Activated naive CD4-positive, alpha-beta T cell treated with anti-CD3 and anti-CD28 coated beads, Interleukin-2, amount 10 ng/mL, durations not matched to agents 7 days and 5 days (primary cell): ENCODE measurements at regions not wholly inside any gene's neighbourhood (a gene's known extent, or its start where the extent isn't known, plus 50 kb on each side); places are given as distances from the start of the nearest gene placed in this dataset.

ENCODE experiments used
- CTCF ChIA-PET: fragments of 350-600 bp; sonication (Branson Sonifier 250); formaldehyde crosslinking; loops from one replicate; lab custom pipeline; 2021; ENCODE audit warnings: antibody characterized with exemption; lab: Charles Lee
- DNase-seq: peaks from one replicate; pipeline ENCODE4 v3.0.0-alpha.2; 2020
- H3K27ac Mint-ChIP-seq: one replicate; pipeline ENCODE4 v1.8.0; 2021; ENCODE audit warnings: mild to moderate bottlenecking, moderate library complexity, mixed read lengths
- H3K27me3 Mint-ChIP-seq: one replicate; pipeline ENCODE4 v1.8.0; 2021; ENCODE audit warnings: mild to moderate bottlenecking, mixed read lengths
- H3K36me3 Mint-ChIP-seq: one replicate; pipeline ENCODE4 v1.8.0; 2021; ENCODE audit warnings: mixed read lengths
- H3K4me1 Mint-ChIP-seq: one replicate; pipeline ENCODE4 v1.8.0; 2021; ENCODE audit warnings: mixed read lengths
- H3K4me3 Mint-ChIP-seq: one replicate; pipeline ENCODE4 v1.8.0; 2021; ENCODE audit warnings: mild to moderate bottlenecking, moderate library complexity, mixed read lengths
- H3K9me3 Mint-ChIP-seq: one replicate; pipeline ENCODE4 v1.8.0; 2021; ENCODE audit warnings: mixed read lengths

DNA sequence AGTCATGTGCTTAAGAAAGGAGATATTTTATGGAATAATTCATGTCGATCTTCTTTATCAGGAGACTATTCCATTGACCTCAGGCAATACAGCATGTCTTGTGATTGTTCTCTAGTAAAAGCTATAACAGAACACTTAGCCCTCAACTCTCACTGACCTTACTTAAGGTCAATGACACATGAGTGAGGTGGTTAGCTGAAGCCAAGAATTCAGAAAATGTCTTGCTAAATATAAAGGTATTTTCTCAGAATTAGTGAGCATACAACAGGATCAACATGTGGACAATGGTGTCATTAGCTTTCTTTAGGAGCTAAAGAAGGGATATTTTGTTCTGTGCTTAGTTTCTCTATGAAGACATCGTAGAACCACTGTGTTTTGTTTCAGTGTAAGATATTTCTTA is 1730.4 kb upstream of the SLC10A2 start:
- Mint-ChIP-seq H3K27me3 (no peaks in the 10 kb centered on the region), H3K27ac (no peak overlapping the region), H3K36me3 (no peaks in the 10 kb centered on the region), H3K4me1 (no peaks in the 10 kb centered on the region), H3K9me3 (no peaks in the 10 kb centered on the region), H3K4me3 (no peak overlapping the region)
- DNase-seq = no peak
- CTCF ChIA-PET = no interaction called here

DNA sequence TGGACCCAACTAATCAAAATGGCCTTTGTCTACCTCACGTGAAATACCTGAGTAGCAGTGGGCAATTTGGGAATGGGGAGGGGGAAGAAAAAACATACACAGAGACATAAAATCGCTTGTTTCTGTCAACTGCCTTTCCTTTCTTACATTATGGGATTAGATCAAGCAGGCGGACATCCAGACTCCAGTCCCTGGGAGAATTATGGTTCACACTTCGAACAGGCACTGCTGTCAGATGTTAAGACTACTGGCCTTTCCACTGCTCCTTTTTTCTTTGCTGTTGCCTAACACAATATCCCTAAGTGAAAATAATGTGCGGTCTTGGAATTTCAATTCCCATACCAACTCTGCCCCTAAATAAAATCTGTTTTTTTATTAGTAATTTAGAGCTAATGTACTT is 1719.7 kb upstream of the SLC10A2 start:
- Mint-ChIP-seq H3K36me3 (no peaks in the 10 kb centered on the region), H3K4me1 (no peaks in the 10 kb centered on the region), H3K27ac (no peak overlapping the region), H3K9me3 (peaks cover 4% of the 10 kb centered on the region), H3K4me3 (no peak overlapping the region), H3K27me3 (no peaks in the 10 kb centered on the region)
- CTCF ChIA-PET = no interaction called here
- no peak for DNase-seq

DNA sequence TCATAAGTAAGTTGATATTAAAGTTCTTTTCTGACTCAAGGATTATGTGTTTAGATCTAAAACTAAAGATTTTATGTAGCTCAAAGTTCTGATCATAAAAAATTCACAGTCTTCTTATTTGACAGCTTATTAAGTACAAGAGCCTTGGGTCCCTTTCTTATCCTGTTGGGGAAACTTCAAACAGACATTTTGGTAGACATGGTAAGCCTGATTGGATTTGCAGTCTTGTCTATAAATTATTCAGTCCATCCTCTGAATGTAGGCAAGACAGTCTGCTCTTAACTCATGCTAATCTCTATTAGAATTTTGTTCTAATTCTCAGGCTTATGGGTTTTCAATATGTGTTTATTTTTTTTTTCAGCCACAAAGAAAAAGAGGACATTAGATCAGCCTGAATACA is 1718.7 kb upstream of the SLC10A2 start:
- no peak for DNase-seq
- Mint-ChIP-seq H3K9me3 (peaks cover 4% of the 10 kb centered on the region), H3K36me3 (no peaks in the 10 kb centered on the region), H3K27ac (no peak overlapping the region), H3K27me3 (no peaks in the 10 kb centered on the region), H3K4me3 (no peak overlapping the region), H3K4me1 (no peaks in the 10 kb centered on the region)
- CTCF ChIA-PET = no interaction called here

DNA sequence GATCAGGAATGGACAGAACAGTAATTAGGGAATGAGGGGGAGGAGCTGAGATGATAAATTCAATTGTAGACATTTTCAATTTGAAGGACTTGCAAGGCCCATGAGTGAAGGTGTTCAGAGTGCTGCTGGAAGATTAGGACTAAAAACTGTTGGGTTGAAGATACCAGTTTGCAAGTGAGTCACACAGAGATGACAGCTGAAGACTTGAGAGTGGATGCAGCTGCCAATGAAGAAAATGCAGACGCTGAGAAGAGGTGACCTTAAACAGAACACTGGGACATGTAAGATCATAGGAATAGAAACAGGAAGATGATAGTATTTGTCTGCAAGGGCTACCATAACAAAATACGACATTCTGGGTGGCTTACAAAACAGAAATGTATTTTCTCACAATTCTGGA is 1716.5 kb upstream of the SLC10A2 start:
- Mint-ChIP-seq H3K9me3 (peaks cover 4% of the 10 kb centered on the region), H3K36me3 (no peaks in the 10 kb centered on the region), H3K4me3 (no peak overlapping the region), H3K27ac (no peak overlapping the region), H3K27me3 (no peaks in the 10 kb centered on the region), H3K4me1 (no peaks in the 10 kb centered on the region)
- CTCF ChIA-PET = no interaction called here
- DNase-seq = no peak

- Mint-ChIP-seq H3K4me1 (no peaks in the 10 kb centered on the region), H3K9me3 (peaks cover 4% of the 10 kb centered on the region), H3K27me3 (no peaks in the 10 kb centered on the region), H3K27ac (no peak overlapping the region), H3K4me3 (no peak overlapping the region), H3K36me3 (no peaks in the 10 kb centered on the region)
- no peak for DNase-seq
- CTCF ChIA-PET = no interaction called here
Observed at GRCh38 chr13:104779311-104779993, 1713.2 kb upstream of the SLC10A2 start.

- Mint-ChIP-seq H3K9me3 (no peaks in the 10 kb centered on the region), H3K36me3 (no peaks in the 10 kb centered on the region), H3K4me1 (no peaks in the 10 kb centered on the region), H3K4me3 (no peak overlapping the region), H3K27me3 (no peaks in the 10 kb centered on the region), H3K27ac (no peak overlapping the region)
- no peak for DNase-seq
- CTCF ChIA-PET = interaction anchor here (0.6 kb wide), 1 partner anchor 1846 kb away, joined by 3 read pairs; no protein-coding TSS in a partner anchor
Observed at GRCh38 chr13:104773775-104774174, 1707.6 kb upstream of the SLC10A2 start.

- no peak overlapping the region for H3K27ac Mint-ChIP-seq
- H3K27me3 Mint-ChIP-seq = no peaks in the 10 kb centered on the region
- no peaks in the 10 kb centered on the region for H3K9me3 Mint-ChIP-seq
- CTCF ChIA-PET = no interaction called here
- no peak for DNase-seq
- no peaks in the 10 kb centered on the region for H3K4me1 Mint-ChIP-seq
- no peak overlapping the region for H3K4me3 Mint-ChIP-seq
- H3K36me3 Mint-ChIP-seq = no peaks in the 10 kb centered on the region
Observed at GRCh38 chr13:104769545-104769944, 1703.3 kb upstream of the SLC10A2 start.

DNA sequence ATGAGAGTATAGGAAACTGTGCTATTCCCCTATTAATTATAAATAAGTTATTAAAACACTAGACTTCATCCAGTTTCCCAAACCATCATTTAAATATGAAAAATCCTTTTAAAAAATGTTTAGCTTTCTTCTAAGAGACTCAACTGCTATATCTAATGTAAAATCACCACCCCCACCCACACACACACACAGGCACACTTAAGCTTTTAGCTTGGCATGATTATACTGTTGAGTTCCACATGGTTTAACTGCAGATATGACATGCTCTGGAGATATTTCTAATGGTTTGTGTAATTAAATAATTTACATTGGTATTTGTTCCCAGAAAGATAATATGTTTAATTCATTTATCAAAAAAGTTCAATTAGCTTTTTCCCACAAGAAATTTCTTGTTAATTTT is 1700.1 kb upstream of the SLC10A2 start:
- H3K36me3 Mint-ChIP-seq = no peaks in the 10 kb centered on the region
- no peak for DNase-seq
- no peaks in the 10 kb centered on the region for H3K9me3 Mint-ChIP-seq
- H3K4me3 Mint-ChIP-seq = no peak overlapping the region
- H3K4me1 Mint-ChIP-seq = no peaks in the 10 kb centered on the region
- no peaks in the 10 kb centered on the region for H3K27me3 Mint-ChIP-seq
- no peak overlapping the region for H3K27ac Mint-ChIP-seq
- CTCF ChIA-PET = interaction anchor here (0.7 kb wide), 1 partner anchor 11 kb away, joined by 3 read pairs; no protein-coding TSS in a partner anchor

DNA sequence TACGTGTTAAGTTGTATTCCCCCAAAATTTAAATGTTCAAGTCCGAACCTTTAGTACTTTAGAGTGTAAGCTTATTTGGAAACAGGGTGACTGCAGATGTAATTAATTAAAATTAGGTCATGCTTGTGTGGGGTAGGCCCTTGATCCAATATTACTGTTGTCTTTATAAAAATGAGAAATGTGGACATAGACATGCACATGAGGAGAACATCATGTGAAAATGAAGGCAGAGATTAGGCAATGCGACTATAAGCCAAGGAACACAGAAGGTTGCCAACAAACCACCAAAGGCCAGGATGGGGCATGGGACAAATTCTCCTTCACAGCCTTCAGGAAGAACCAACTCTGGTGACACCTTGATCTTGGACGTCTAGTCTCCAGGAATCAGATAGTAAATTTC is 1698.4 kb upstream of the SLC10A2 start:
- Mint-ChIP-seq H3K9me3 (no peaks in the 10 kb centered on the region), H3K4me1 (no peaks in the 10 kb centered on the region), H3K36me3 (no peaks in the 10 kb centered on the region), H3K4me3 (no peak overlapping the region), H3K27ac (no peak overlapping the region), H3K27me3 (no peaks in the 10 kb centered on the region)
- no peak for DNase-seq
- CTCF ChIA-PET = no interaction called here

GRCh38 chr13:104759069-104759468 is 1692.9 kb upstream of the SLC10A2 start:
- no peak for DNase-seq
- Mint-ChIP-seq H3K27me3 (no peaks in the 10 kb centered on the region), H3K4me3 (no peak overlapping the region), H3K27ac (no peak overlapping the region), H3K36me3 (no peaks in the 10 kb centered on the region), H3K4me1 (no peaks in the 10 kb centered on the region), H3K9me3 (no peaks in the 10 kb centered on the region)
- CTCF ChIA-PET = no interaction called here

- Mint-ChIP-seq H3K27ac (no peak overlapping the region), H3K4me3 (no peak overlapping the region), H3K36me3 (no peaks in the 10 kb centered on the region), H3K9me3 (no peaks in the 10 kb centered on the region), H3K4me1 (no peaks in the 10 kb centered on the region), H3K27me3 (no peaks in the 10 kb centered on the region)
- CTCF ChIA-PET = no interaction called here
- no peak for DNase-seq
Observed at GRCh38 chr13:104757712-104758111, 1691.5 kb upstream of the SLC10A2 start.

GRCh38 chr13:104750377-104750776 is 1684.2 kb upstream of the SLC10A2 start:
- no peak overlapping the region for H3K4me3 Mint-ChIP-seq
- no peaks in the 10 kb centered on the region for H3K4me1 Mint-ChIP-seq
- no peaks in the 10 kb centered on the region for H3K9me3 Mint-ChIP-seq
- no peak overlapping the region for H3K27ac Mint-ChIP-seq
- no peaks in the 10 kb centered on the region for H3K36me3 Mint-ChIP-seq
- H3K27me3 Mint-ChIP-seq = no peaks in the 10 kb centered on the region
- CTCF ChIA-PET = no interaction called here
- DNase-seq = no peak

GRCh38 chr13:104740641-104741222 is 1674.5 kb upstream of the SLC10A2 start:
- Mint-ChIP-seq H3K27me3 (no peaks in the 10 kb centered on the region), H3K27ac (no peak overlapping the region), H3K4me1 (no peaks in the 10 kb centered on the region), H3K36me3 (no peaks in the 10 kb centered on the region), H3K9me3 (no peaks in the 10 kb centered on the region), H3K4me3 (no peak overlapping the region)
- DNase-seq = no peak
- CTCF ChIA-PET = no interaction called here

GRCh38 chr13:104737713-104738112 is 1671.5 kb upstream of the SLC10A2 start:
- H3K4me3 Mint-ChIP-seq = no peak overlapping the region
- H3K36me3 Mint-ChIP-seq = no peaks in the 10 kb centered on the region
- no peak overlapping the region for H3K27ac Mint-ChIP-seq
- H3K27me3 Mint-ChIP-seq = no peaks in the 10 kb centered on the region
- no peaks in the 10 kb centered on the region for H3K4me1 Mint-ChIP-seq
- no peaks in the 10 kb centered on the region for H3K9me3 Mint-ChIP-seq
- CTCF ChIA-PET = no interaction called here
- no peak for DNase-seq

DNA sequence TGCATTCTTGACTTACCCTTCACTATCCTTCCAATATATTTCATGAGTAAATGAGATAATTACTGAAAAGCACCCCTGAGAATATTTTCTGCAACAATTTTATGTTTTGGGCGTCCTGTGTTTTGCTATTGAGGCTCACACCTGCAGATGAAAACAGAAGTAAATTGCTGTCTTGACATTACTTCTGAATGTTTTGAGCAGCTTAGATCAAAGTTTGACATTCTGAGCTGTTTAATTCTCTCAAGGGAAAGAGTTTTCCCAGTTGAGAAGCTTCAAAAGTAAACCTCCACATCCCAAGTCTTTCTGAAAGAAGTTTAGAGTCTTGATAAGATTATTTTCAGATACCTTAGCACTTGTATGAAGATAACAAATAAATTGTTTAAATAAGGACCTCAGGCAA is 1667.2 kb upstream of the SLC10A2 start:
- H3K36me3 Mint-ChIP-seq = no peaks in the 10 kb centered on the region
- H3K27me3 Mint-ChIP-seq = no peaks in the 10 kb centered on the region
- DNase-seq = no peak
- H3K4me1 Mint-ChIP-seq = no peaks in the 10 kb centered on the region
- H3K9me3 Mint-ChIP-seq = no peaks in the 10 kb centered on the region
- H3K4me3 Mint-ChIP-seq = no peak overlapping the region
- H3K27ac Mint-ChIP-seq = no peak overlapping the region
- CTCF ChIA-PET = no interaction called here
